IMR-90 (cell line): ENCODE measurements at regions not wholly inside any gene's neighbourhood (a gene's known extent, or its start where the extent isn't known, plus 50 kb on each side); places are given as distances from the start of the nearest gene placed in this dataset.

Source experiments
- CEBPB ChIP-seq: IDR thresholded peaks from 2 replicates; pipeline ENCODE4 v1.6.1; 2012; ENCODE audit warnings: low read depth, low read length, improper control_type of control experiment
- CTCF ChIP-seq: conservative IDR thresholded peaks from 2 replicates; pipeline ENCODE4 v1.5.1; 2012; ENCODE audit warnings: mild to moderate bottlenecking, low read depth, low read length, improper control_type of control experiment
- FOS ChIP-seq: fragments of 150-350 bp; IDR thresholded peaks from 2 replicates; pipeline ENCODE4 v1.6.1; 2016; ENCODE audit warnings: low read depth, low read length
- NFE2L2 ChIP-seq: fragments of 150-350 bp; IDR thresholded peaks from 2 replicates; pipeline ENCODE4 v1.6.1; 2016; ENCODE audit warnings: low read depth, mild to moderate bottlenecking, low read length
- POLR2A ChIP-seq: IDR thresholded peaks from 2 replicates; pipeline ENCODE4 v1.6.1; 2012; ENCODE audit warnings: mild to moderate bottlenecking, low read depth, low read length

GRCh38 chr1:209046935-209047334 lies 536.6 kb upstream of the CAMK1G start:
- no peak for TF ChIP-seq NFE2L2
- no peak for TF ChIP-seq CTCF
- no peak for TF ChIP-seq CEBPB
- TF ChIP-seq FOS, result no peak
- no peak for TF ChIP-seq POLR2A
